ENCODE measurements at regions not wholly inside any gene's neighbourhood (a gene's known extent, or its start where the extent isn't known, plus 50 kb on each side); places are given as distances from the start of the nearest gene placed in this dataset.
A peak's percentile ranks its signal among the peaks of the same experiment; 100 is the strongest.

DNA sequence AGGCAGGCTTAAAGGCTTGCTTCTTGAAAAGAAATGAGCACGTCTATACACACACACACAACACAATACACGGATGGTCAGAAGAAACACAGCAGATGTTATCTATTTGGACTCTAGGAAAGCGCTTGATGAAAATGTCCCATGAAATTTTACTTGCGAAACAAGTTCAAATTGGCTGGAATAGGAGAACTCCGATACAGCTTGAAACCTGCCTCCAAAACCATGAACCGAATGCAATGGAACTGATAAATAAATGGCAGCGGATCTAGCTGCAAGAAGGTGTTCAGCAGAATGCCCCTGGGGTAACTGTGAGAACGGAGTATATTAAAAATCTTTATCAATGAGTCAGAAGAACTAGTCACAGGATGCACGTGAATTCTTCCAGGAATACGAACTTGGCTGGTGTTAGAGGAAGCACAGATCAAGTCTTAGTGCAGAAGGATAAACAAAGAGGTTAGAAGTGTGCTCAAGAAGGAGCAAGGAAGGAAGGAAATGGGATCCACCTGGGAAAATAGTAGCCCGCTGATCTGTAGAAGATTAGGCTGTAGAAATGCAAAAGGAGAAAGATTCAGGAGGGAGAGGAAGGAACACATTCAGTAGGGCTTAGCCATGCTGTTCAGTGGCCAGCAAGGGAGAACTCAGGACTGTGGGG lies 142.0 kb upstream of the PRKCQ start:
- H3K4me3 ChIP-seq (ENCODE audit: low read length), result no peak overlapping the region
- TF ChIP-seq, protein P1, sequence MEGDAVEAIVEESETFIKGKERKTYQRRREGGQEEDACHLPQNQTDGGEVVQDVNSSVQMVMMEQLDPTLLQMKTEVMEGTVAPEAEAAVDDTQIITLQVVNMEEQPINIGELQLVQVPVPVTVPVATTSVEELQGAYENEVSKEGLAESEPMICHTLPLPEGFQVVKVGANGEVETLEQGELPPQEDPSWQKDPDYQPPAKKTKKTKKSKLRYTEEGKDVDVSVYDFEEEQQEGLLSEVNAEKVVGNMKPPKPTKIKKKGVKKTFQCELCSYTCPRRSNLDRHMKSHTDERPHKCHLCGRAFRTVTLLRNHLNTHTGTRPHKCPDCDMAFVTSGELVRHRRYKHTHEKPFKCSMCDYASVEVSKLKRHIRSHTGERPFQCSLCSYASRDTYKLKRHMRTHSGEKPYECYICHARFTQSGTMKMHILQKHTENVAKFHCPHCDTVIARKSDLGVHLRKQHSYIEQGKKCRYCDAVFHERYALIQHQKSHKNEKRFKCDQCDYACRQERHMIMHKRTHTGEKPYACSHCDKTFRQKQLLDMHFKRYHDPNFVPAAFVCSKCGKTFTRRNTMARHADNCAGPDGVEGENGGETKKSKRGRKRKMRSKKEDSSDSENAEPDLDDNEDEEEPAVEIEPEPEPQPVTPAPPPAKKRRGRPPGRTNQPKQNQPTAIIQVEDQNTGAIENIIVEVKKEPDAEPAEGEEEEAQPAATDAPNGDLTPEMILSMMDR (IDR thresholded peaks at IDR 0.05; ENCODE audit: insufficient read depth, low read depth, low read length, missing control alignments), result no peak
- DNase-seq (ENCODE audit: low read depth), result peak; percentile 94

DNA sequence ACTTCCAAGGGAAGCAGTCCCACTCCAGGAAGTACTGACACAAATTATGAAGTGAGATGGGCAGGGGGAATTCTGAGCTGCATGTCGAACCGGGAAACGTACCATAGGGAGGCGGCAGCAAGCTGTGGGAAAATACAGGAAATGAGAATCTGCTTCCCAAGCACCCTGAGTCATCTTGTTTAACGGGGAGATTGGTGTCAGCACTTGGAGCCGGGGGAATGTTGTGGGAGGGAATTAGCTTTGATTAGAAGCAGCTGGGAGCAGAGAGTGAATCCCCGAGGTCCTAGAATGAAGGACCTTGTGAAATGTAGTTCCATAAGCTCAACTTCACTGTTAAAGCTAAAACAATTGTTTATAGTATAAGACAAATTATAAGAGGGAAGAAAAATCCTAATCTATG lies 141.4 kb upstream of the PRKCQ start:
- TF ChIP-seq, protein P1 (IDR thresholded peaks at IDR 0.05; ENCODE audit: insufficient read depth, low read depth, low read length, missing control alignments), result peak; percentile 49
- H3K4me3 ChIP-seq (ENCODE audit: low read length), result no peak overlapping the region
- peak; percentile 89 for DNase-seq (ENCODE audit: low read depth)

DNA sequence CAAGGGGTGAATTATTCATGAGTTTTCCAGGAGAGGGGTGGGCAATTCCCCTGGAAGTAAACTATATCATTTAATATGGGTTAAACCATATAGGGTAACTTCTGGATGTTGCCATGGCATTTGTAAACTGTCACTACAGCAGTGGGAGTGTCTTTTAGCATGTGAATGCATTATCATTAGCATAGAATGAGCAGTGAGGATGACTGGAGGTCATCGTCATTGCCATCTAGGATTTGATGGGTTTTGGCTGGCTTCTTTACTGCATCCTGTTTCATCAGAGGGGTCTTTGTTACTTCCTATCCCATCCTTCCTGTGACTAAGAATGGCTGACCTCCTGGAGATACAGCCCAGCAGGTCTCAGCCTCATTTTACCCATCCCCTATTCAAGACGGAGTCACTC lies 139.5 kb upstream of the PRKCQ start:
- DNase-seq (ENCODE audit: low read depth), result no peak
- TF ChIP-seq, protein P1 (IDR thresholded peaks at IDR 0.05; ENCODE audit: insufficient read depth, low read depth, low read length, missing control alignments), result no peak
- H3K4me3 ChIP-seq (ENCODE audit: low read length), result no peak overlapping the region

DNA sequence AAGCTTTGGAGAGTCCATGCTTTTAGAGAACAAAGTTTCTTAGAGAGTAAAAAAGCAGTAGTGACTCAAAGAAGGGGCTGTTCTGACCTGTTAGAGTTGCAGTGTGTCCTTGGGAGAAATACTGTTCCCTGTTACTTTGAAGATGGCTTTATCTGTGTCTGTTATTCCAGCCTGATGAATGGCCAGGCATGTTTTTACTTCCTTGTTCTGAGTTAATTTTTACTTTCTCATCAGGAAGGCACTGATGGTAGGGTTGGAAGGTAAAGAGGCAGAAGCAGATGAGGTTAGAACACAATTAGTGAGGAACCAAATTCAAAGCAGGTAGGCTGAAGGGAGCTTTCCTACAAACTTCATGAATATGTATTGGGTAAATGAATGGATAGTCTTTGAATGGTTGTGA lies 138.5 kb upstream of the PRKCQ start:
- no peak for DNase-seq (ENCODE audit: low read depth)
- no peak overlapping the region for H3K4me3 ChIP-seq (ENCODE audit: low read length)
- TF ChIP-seq, protein P1 (IDR thresholded peaks at IDR 0.05; ENCODE audit: insufficient read depth, low read depth, low read length, missing control alignments), result no peak

DNA sequence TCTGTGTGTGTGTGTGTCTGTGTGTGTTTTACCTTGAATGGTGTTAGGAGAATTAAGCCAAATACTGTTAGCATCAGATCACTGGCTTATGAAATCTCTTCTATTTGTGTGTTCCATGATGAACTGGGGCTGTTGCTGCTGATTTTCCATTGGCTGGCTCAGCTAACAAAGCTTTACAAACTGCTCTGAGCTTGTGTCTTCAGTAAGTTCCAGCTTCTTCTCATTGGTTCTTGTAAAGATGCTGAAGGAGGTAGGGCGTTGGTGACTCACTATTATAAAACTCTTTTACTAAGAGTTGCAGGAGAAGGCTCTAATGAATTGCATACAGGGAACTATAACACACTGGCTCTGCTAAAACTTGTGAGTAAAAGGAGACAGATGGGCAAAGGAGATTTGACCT lies 136.4 kb upstream of the PRKCQ start:
- no peak overlapping the region for H3K4me3 ChIP-seq (ENCODE audit: low read length)
- peak; percentile 23 for DNase-seq (ENCODE audit: low read depth)
- TF ChIP-seq, protein P1 (IDR thresholded peaks at IDR 0.05; ENCODE audit: insufficient read depth, low read depth, low read length, missing control alignments), result no peak

DNA sequence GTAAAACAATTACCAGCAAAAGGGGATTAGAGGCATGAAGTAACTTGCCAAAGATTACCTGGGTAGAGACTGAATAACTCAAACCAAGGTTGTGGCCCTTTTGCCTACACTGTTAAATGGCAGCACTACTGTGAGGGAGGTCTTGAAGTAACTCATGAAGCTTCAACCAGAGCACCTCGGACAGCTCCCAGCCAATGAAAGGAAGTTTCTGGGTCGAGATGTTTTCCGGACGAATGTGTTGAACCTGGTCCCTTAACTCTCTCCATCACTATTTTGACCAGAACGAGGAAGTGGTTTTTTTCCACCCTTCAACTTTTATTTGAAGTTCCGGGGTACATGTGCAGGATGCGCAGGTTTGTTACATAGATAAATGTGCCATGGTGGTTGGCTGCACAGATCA lies 133.6 kb upstream of the PRKCQ start:
- DNase-seq (ENCODE audit: low read depth), result peak; percentile 31
- TF ChIP-seq, protein P1 (IDR thresholded peaks at IDR 0.05; ENCODE audit: insufficient read depth, low read depth, low read length, missing control alignments), result no peak
- no peak overlapping the region for H3K4me3 ChIP-seq (ENCODE audit: low read length)

DNA sequence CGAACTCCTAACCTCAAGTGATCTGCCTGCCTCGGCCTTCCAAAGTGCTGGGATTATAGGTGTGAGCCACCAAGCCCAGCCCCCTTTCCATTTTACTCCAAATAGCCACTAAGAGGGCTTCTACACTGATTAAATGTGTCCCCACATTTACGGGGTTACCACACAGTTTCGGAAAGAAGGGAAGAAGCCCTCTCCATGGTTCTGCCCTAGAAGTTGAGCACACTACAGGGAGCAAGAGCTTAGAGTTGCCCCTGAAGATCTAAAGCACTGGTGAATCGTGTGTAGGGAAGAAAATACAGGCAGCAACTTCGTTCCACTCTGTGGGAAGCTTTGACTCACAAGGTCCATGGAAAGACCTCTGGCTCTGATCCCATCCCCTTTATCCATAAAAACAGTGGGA lies 133.0 kb upstream of the PRKCQ start:
- TF ChIP-seq, protein P1 (IDR thresholded peaks at IDR 0.05; ENCODE audit: insufficient read depth, low read depth, low read length, missing control alignments), result no peak
- H3K4me3 ChIP-seq (ENCODE audit: low read length), result no peak overlapping the region
- DNase-seq (ENCODE audit: low read depth), result no peak

All from epithelial cell of esophagus (primary cell).